ENCODE measurements at regions not wholly inside any gene's neighbourhood (a gene's known extent, or its start where the extent isn't known, plus 50 kb on each side); places are given as distances from the start of the nearest gene placed in this dataset.
"Not testable (repeated sequence)": the region's sequence is repeated elsewhere in the genome, so short reads cannot be mapped to it uniquely, and the experiment has no call there.

DNA sequence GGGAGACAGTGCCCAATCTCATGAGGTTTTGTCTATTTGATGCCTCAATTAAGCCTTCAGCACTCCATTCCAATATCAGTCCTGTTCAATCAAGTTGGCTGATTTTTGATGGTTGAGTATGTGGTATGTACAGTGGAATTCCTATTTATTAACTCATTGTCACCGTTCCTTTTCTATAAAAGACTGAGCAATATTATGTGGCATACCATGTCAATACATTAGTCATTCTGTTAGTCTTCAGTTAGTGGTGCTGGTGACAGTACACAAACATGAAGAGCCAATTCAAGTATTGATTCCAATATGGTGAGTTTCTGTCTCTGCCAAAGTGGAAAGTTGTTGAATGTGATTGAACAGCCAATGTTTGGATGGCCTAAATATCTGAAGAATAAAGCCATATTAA is 1343.9 kb downstream of the SUCLG1 start:
- no peak for TF ChIP-seq CTCF (IDR thresholded peaks at IDR 0.05; ENCODE audit: low read depth, low read length)
- no peak for DNase-seq (ENCODE audit: low read depth in 2 of 2)

GRCh38 chr2:83113953-83114352 is 1345.1 kb downstream of the SUCLG1 start:
- TF ChIP-seq CTCF (IDR thresholded peaks at IDR 0.05; ENCODE audit: low read depth, low read length) = no peak
- DNase-seq (ENCODE audit: low read depth in 2 of 2) = no peak
- H3K4me3 ChIP-seq (replicated peaks in 1 of 2; ENCODE audit: low read depth in 2 of 2, low read length in 2 of 2) = no peak overlapping the region

More for the DNA sequence above, 1343.9 kb downstream of the SUCLG1 start:
- H3K4me3 ChIP-seq (replicated peaks in 1 of 2; ENCODE audit: low read depth in 2 of 2, low read length in 2 of 2) = no peak overlapping the region

DNA sequence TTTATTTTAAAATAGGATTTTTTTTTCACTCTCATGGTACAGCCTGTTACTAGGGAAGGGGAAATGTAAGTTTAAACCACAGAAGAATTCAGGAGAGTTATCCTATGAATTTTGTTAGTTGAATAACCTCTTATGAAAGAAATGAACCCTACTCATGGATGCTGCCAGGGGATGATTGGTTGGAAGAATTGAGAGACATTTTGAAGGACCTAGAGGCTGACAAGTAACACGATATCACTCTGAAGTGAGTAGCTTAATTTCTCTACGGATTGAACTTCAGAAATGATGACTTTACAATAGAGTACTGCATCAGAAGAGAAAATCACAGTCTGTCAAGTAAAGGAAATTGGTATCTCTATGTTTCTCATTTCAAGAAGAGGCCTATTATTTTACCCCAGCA is 1346.2 kb downstream of the SUCLG1 start:
- H3K4me3 ChIP-seq (replicated peaks in 1 of 2; ENCODE audit: low read depth in 2 of 2, low read length in 2 of 2) = no peak overlapping the region
- DNase-seq (ENCODE audit: low read depth in 2 of 2) = peak in 1 of 2 donors; percentile 0
- TF ChIP-seq CTCF (IDR thresholded peaks at IDR 0.05; ENCODE audit: low read depth, low read length) = no peak

- H3K4me3 ChIP-seq (replicated peaks in 1 of 2; ENCODE audit: low read depth in 2 of 2, low read length in 2 of 2) = no peak overlapping the region
- DNase-seq (ENCODE audit: low read depth in 2 of 2) = no peak
- no peak for TF ChIP-seq CTCF (IDR thresholded peaks at IDR 0.05; ENCODE audit: low read depth, low read length)
These were observed 1349.8 kb downstream of the SUCLG1 start for GRCh38 chr2:83109284-83109683.

- DNase-seq (ENCODE audit: low read depth in 2 of 2) = no peak
- no peak overlapping the region for H3K4me3 ChIP-seq (replicated peaks in 1 of 2; ENCODE audit: low read depth in 2 of 2, low read length in 2 of 2)
- TF ChIP-seq CTCF (IDR thresholded peaks at IDR 0.05; ENCODE audit: low read depth, low read length) = no peak
These were observed 1352.2 kb downstream of the SUCLG1 start for GRCh38 chr2:83106853-83107252.

DNA sequence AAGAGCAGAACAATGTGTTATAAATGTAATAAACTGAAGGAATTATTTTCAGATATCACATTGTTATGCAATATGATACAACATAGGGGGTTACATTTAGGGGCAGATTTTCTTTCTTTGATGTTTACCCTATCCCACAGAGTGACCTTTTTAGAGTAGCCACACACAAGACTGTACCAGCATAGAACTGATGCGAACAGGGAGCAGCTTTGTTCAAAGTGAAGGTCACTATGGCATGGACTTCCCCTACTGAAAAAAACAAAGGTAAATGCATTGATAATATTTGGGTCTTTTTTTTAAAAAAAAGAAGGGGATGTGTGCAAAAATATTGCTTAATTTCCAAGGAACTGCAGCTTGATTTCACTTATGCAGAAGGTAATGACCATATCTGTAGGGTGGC is 1354.9 kb downstream of the SUCLG1 start:
- no peak for TF ChIP-seq CTCF (IDR thresholded peaks at IDR 0.05; ENCODE audit: low read depth, low read length)
- no peak overlapping the region for H3K4me3 ChIP-seq (replicated peaks in 1 of 2; ENCODE audit: low read depth in 2 of 2, low read length in 2 of 2)
- no peak for DNase-seq (ENCODE audit: low read depth in 2 of 2)

DNA sequence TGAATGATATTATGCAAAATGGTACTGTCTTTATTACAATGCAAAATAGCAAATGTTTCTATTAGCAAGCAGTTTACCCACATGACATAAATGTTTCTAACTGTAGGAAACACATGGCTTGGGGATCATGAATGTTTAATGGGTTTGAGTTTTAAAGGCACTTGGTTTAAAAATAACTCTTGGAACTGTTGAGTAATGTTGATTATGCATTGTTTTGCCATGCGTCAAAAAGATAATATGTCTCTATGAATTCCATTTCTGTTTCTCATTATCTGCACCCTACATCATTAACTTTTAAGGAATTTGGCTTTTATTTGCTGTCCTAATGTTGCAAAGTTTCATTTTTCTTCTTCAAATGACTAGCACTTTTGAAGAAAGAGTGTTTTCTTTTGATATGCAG is 1355.5 kb downstream of the SUCLG1 start:
- H3K4me3 ChIP-seq (replicated peaks in 1 of 2; ENCODE audit: low read depth in 2 of 2, low read length in 2 of 2) = no peak overlapping the region
- peak; percentile 88 to 90 for DNase-seq (ENCODE audit: low read depth in 2 of 2)
- no peak for TF ChIP-seq CTCF (IDR thresholded peaks at IDR 0.05; ENCODE audit: low read depth, low read length)

DNA sequence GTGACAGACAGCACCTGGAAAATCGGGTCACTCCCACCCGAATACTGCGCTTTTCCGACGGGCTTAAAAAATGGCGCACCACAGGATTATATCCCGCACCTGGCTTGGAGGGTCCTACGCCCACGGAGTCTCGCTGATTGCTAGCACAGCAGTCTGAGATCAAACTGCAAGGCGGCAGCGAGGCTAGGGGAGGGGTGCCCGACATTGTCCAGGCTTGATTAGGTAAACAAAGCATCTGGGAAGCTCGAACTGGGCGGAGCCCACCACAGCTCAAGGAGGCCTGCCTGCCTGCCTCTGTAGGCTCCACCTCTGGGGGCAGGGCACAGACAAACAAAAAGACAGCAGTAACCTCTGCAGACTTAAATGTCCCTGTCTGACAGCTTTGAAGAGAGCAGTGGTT is 1370.0 kb downstream of the SUCLG1 start:
- not testable (repeated sequence) for DNase-seq (ENCODE audit: low read depth in 2 of 2); H3K4me3 ChIP-seq (replicated peaks in 1 of 2; ENCODE audit: low read depth in 2 of 2, low read length in 2 of 2)
